ENCODE measurements at regions not wholly inside any gene's neighbourhood (a gene's known extent, or its start where the extent isn't known, plus 50 kb on each side); places are given as distances from the start of the nearest gene placed in this dataset.

GRCh38 chr12:98243190-98243589 lies 272.2 kb upstream of the TMPO start:
- TF ChIP-seq GABPA (IDR thresholded peaks at IDR 0.05; ENCODE audit: low read depth) (no peak), CTCF (IDR thresholded peaks at IDR 0.05; ENCODE audit: insufficient read depth, low read length) (no peak), POLR2AphosphoS5 (IDR thresholded peaks at IDR 0.05; ENCODE audit: low read depth) (no peak)

All from HL-60 (cell line).